B cell (primary cell): ENCODE measurements at regions not wholly inside any gene's neighbourhood (a gene's known extent, or its start where the extent isn't known, plus 50 kb on each side); places are given as distances from the start of the nearest gene placed in this dataset.

Experiments
- ATAC-seq: fragments of 200-7000 bp; cut with Tn5 transposase; one replicate; pipeline ENCODE4 v1.10.0; 2021; ENCODE audit warnings: low read depth, mild to moderate bottlenecking, moderate number of reproducible peaks, moderate library complexity
- CTCF ChIA-PET: fragments of 350-600 bp; sonication (Branson Sonifier 250); formaldehyde crosslinking; loops from one replicate; lab custom pipeline; 2021; ENCODE audit warnings: antibody characterized with exemption, inconsistent platforms; lab: Charles Lee
- POLR2A ChIA-PET: fragments of 350-600 bp; sonication (Branson Sonifier 250); formaldehyde crosslinking; loops from one replicate; lab custom pipeline; 2021; ENCODE audit warnings: antibody characterized with exemption; lab: Charles Lee
- DNase-seq: peaks from one replicate; pipeline ENCODE4 v3.0.0; 2013
- H2AFZ ChIP-seq: 2 replicates; pipeline ENCODE4 v1.6.1; 2012; ENCODE audit warnings: mild to moderate bottlenecking, low read depth, low read length; ENCODE audit not compliant: insufficient read depth, poor library complexity, severe bottlenecking
- H3K27ac ChIP-seq, 2 donors: 1 replicate in 1 of 2; 2 replicates in 1 of 2; pipeline ENCODE4 v1.5.1; 2012 to 2013; ENCODE audit warnings: low read length in 2 of 2, mild to moderate bottlenecking in 2 of 2, moderate library complexity in 1 of 2
- H3K27me3 ChIP-seq, 4 experiments: fragments of 200-600 bp in 1 of 4; sonication (generic) in 1 of 4; replicated peaks in 1 of 4; 1 replicate in 2 of 4; 2 replicates in 2 of 4; pipeline versions ENCODE4 v1.6.1 to v1.7.0; 2013 to 2016; ENCODE audit warnings: low read length in 3 of 4, mild to moderate bottlenecking in 2 of 4, mixed read lengths in 1 of 4, moderate library complexity in 1 of 4; ENCODE audit not compliant: insufficient read depth in 4 of 4, control insufficient read depth in 3 of 4; ENCODE audit errors: control extremely low read depth in 1 of 4
- H3K36me3 ChIP-seq, 2 experiments: replicated peaks in 1 of 2; 1 replicate in 1 of 2; 2 replicates in 1 of 2; pipeline versions ENCODE4 v1.6.1 to v1.7.1; 2013; ENCODE audit warnings: low read length in 1 of 2; ENCODE audit not compliant: insufficient read depth in 2 of 2, control insufficient read depth in 1 of 2; ENCODE audit errors: control extremely low read depth in 1 of 2, extremely low read depth in 1 of 2
- H3K4me1 ChIP-seq, 2 donors: fragments of 200-600 bp in 1 of 2; sonication (generic) in 1 of 2; 1 replicate in 1 of 2; 2 replicates in 1 of 2; pipeline versions ENCODE4 v1.5.1 to v1.6.1; 2013 to 2017; ENCODE audit warnings: low read length in 2 of 2; ENCODE audit not compliant: control insufficient read depth in 2 of 2, insufficient read depth in 2 of 2
- H3K4me2 ChIP-seq: replicated peaks from 2 replicates; pipeline ENCODE3; 2012; ENCODE audit warnings: mild to moderate bottlenecking, low read depth, low read length; ENCODE audit not compliant: poor library complexity, severe bottlenecking
- H3K4me3 ChIP-seq, 5 experiments: fragments of 200-600 bp in 1 of 5; sonication (generic) in 1 of 5; 1 replicate in 3 of 5; 2 replicates in 2 of 5; pipeline versions ENCODE4 v1.5.1 to v1.7.0; 2011 to 2016; ENCODE audit warnings: low read length in 4 of 5, mild to moderate bottlenecking in 4 of 5, low read depth in 2 of 5, control low read depth in 1 of 5, moderate library complexity in 1 of 5; ENCODE audit not compliant: insufficient read depth in 1 of 5; ENCODE audit errors: control extremely low read depth in 1 of 5, extremely low read depth in 1 of 5
- H3K79me2 ChIP-seq: fragments of 200-600 bp; sonication (generic); one replicate; pipeline ENCODE4 v1.6.0; 2016; ENCODE audit warnings: low read length; ENCODE audit not compliant: control insufficient read depth, insufficient read depth
- H3K9ac ChIP-seq: fragments of 200-600 bp; sonication (generic); 2 replicates; pipeline ENCODE4 v1.6.1; 2017; ENCODE audit warnings: mild to moderate bottlenecking, low read length, moderate library complexity
- H3K9me3 ChIP-seq, 3 donors: one replicate each; pipeline versions ENCODE4 v1.6.1 to v1.7.1; 2013; ENCODE audit warnings: low read length in 2 of 3; ENCODE audit not compliant: control insufficient read depth in 2 of 3, insufficient read depth in 1 of 3; ENCODE audit errors: control extremely low read depth in 1 of 3
- H4K20me1 ChIP-seq: 2 replicates; pipeline ENCODE4 v1.6.0; 2012; ENCODE audit warnings: mild to moderate bottlenecking, low read length; ENCODE audit not compliant: insufficient read depth, control insufficient read depth, poor library complexity, severe bottlenecking
- H3K27ac Mint-ChIP-seq: one replicate; pipeline ENCODE4 v1.8.0; 2021; ENCODE audit warnings: mixed read lengths
- H3K27me3 Mint-ChIP-seq: one replicate; pipeline ENCODE4 v1.8.0; 2021; ENCODE audit warnings: mixed read lengths
- H3K4me1 Mint-ChIP-seq: one replicate; pipeline ENCODE4 v1.8.0; 2021; ENCODE audit warnings: mixed read lengths
- H3K4me3 Mint-ChIP-seq: one replicate; pipeline ENCODE4 v1.8.0; 2021; ENCODE audit warnings: mixed read lengths
- H3K9me3 Mint-ChIP-seq: one replicate; pipeline ENCODE4 v1.8.0; 2022; ENCODE audit warnings: mixed read lengths; ENCODE audit not compliant: insufficient read depth
- EZH2 ChIP-seq: IDR thresholded peaks from 2 replicates; pipeline ENCODE4 v1.6.1; 2012; ENCODE audit warnings: borderline replicate concordance, low read depth, mild to moderate bottlenecking, moderate library complexity, low read length; ENCODE audit not compliant: insufficient read depth, poor library complexity, severe bottlenecking
- WGBS: methylation state at CpG from one replicate; pipeline ENCODE4 v1.1.5; 2013; ENCODE audit warnings: missing lambda C conversion rate; ENCODE audit not compliant: insufficient coverage; 5-methylcytosine and 5-hydroxymethylcytosine counted together
- intact Hi-C: fragments of 100-400 bp; cut with micrococcal nuclease; formaldehyde crosslinking; loops from one replicate; pipeline ENCODE4 v1.10.0; 2022
- TF ChIP-seq, protein P1 (sequence below): fragments of 200-600 bp; IDR thresholded peaks from one replicate; pipeline ENCODE4 v1.8.0; 2022; ENCODE audit warnings: antibody characterized with exemption, mild to moderate bottlenecking

DNA sequence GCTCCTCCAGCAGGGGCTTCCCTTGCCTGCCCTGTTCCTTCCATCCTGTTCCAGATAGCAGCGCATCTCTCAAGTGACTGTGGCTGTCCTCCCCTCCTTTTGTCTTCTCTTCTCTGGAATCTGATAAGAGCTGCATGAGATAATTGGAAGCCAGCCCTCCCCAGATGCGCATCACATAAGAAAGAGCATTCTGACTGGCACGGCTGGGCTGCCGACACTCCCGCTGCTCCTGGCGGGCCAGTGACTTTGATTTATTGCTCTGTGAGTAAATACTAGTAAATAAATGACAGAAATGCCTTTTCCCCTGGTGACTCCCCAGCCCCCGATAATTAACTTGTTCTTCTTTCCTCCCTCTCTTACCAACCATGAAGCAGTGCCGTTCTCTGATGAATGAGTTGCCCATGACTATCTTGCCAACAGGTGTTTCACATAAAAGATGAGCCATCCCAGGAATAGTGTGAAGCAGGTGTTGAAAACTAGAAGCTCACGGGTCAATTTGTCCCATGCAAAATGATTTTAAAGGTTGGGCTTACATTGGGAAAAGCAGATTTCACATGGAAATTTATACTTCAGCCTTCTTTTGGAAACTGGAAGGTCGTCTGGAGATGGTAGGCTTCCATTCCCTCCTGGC, 212.3 kb downstream of the ERCC6L2 start:
- Histone ChIP-seq H3K4me2 (no peak overlapping the region), H3K27ac (no peak overlapping the region), H3K9me3 (peaks cover 0 to 5% (median 0%) of the 10 kb centered on the region in 3 donors), H2AFZ (no peak overlapping the region), H3K36me3 (no peaks in the 10 kb centered on the region), H3K9ac (no peak overlapping the region), H3K27me3 (no peaks in the 10 kb centered on the region), H3K79me2 (no peaks in the 10 kb centered on the region), H4K20me1 (no peaks in the 10 kb centered on the region), H3K4me3 (no peak overlapping the region), H3K4me1 (no peaks in the 10 kb centered on the region)
- WGBS = 100% methylated on average over 2 of the region's 10 CpGs
- intact Hi-C loops = no loop called here
- POLR2A ChIA-PET = no interaction called here
- no peak overlapping the region for H3K27ac Mint-ChIP-seq
- H3K9me3 Mint-ChIP-seq = peaks cover 2% of the 10 kb centered on the region
- peaks cover 12% of the 10 kb centered on the region for H3K27me3 Mint-ChIP-seq
- H3K4me3 Mint-ChIP-seq = no peak overlapping the region
- TF ChIP-seq, protein P1, sequence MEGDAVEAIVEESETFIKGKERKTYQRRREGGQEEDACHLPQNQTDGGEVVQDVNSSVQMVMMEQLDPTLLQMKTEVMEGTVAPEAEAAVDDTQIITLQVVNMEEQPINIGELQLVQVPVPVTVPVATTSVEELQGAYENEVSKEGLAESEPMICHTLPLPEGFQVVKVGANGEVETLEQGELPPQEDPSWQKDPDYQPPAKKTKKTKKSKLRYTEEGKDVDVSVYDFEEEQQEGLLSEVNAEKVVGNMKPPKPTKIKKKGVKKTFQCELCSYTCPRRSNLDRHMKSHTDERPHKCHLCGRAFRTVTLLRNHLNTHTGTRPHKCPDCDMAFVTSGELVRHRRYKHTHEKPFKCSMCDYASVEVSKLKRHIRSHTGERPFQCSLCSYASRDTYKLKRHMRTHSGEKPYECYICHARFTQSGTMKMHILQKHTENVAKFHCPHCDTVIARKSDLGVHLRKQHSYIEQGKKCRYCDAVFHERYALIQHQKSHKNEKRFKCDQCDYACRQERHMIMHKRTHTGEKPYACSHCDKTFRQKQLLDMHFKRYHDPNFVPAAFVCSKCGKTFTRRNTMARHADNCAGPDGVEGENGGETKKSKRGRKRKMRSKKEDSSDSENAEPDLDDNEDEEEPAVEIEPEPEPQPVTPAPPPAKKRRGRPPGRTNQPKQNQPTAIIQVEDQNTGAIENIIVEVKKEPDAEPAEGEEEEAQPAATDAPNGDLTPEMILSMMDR = no peak
- TF ChIP-seq EZH2 = no peak
- DNase-seq (no peak), ATAC-seq (no peak)
- CTCF ChIA-PET = no interaction called here
- no peaks in the 10 kb centered on the region for H3K4me1 Mint-ChIP-seq

DNA sequence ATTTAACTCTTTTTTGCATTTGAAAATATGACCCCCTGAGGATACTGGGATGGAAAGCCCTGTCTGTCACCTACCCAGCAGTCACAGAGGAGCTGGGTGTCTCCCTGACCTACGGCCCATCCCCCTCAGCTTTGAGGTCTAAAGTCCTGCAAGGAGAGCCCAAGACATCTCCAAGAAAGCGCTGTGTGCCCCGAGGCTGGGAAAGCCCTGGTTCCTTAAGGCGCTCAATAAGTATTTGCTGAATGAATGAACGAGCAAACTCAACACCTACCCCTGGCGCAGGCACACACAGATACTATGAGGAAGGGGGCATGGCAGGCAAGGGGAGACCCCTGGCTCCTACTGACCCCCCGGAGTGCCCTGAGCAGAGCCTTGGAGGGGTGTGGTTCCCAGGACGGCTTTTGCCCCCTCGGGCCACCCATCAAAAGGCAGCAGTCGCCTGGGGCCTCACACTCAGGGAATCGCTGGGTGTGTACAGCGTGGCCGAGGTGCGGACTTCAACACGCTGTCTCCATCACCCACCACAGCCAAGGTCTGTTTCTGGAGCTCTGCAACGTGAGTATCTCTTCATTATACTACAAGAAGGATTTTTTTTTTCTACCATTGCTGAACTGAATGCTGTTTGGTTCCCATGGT, 211.6 kb downstream of the ERCC6L2 start:
- Mint-ChIP-seq H3K27me3 (peaks cover 12% of the 10 kb centered on the region), H3K4me1 (no peaks in the 10 kb centered on the region), H3K9me3 (peaks cover 2% of the 10 kb centered on the region), H3K4me3 (no peak overlapping the region), H3K27ac (no peak overlapping the region)
- intact Hi-C loops = no loop called here
- ChIA-PET CTCF (no interaction called here), POLR2A (no interaction called here)
- Histone ChIP-seq H3K4me3 (no peak overlapping the region), H3K4me1 (no peaks in the 10 kb centered on the region), H3K9me3 (peaks cover 0 to 5% (median 0%) of the 10 kb centered on the region in 3 donors), H3K4me2 (no peak overlapping the region), H3K36me3 (no peaks in the 10 kb centered on the region), H3K27ac (no peak overlapping the region), H4K20me1 (no peaks in the 10 kb centered on the region), H3K79me2 (no peaks in the 10 kb centered on the region), H2AFZ (no peak overlapping the region), H3K27me3 (no peaks in the 10 kb centered on the region), H3K9ac (no peak overlapping the region)
- 82% methylated on average over 10 of the region's 16 CpGs for whole genome bisulfite sequencing
- TF ChIP-seq, protein P1 = no peak
- TF ChIP-seq EZH2 = no peak
- no peak for ATAC-seq
- DNase-seq = no peak
